Prostate gland (tissue), 2 donors: ENCODE measurements at regions not wholly inside any gene's neighbourhood (a gene's known extent, or its start where the extent isn't known, plus 50 kb on each side); places are given as distances from the start of the nearest gene placed in this dataset.

Experiments
- DNase-seq: peaks from one replicate; pipeline ENCODE4 v3.0.0-alpha.2; 2019; ENCODE audit warnings: low spot score
- H3K27ac ChIP-seq, 2 donors: fragments of 200-600 bp; sonication (generic); 2 replicates each; pipeline ENCODE4 v1.5.1; 2017 to 2019
- H3K27me3 ChIP-seq: fragments of 200-600 bp; sonication (generic); replicated peaks from 2 replicates; pipeline ENCODE4 v1.5.1; 2019; ENCODE audit not compliant: insufficient read depth
- H3K36me3 ChIP-seq, 2 donors: fragments of 200-600 bp; sonication (generic); 1 replicate in 1 of 2; 2 replicates in 1 of 2; pipeline versions ENCODE4 v1.5.1 to v1.8.1; 2017 to 2019
- H3K4me1 ChIP-seq: fragments of 200-600 bp; sonication (generic); replicated peaks from 2 replicates; pipeline ENCODE4 v1.5.1; 2019
- H3K4me3 ChIP-seq, 2 donors: fragments of 200-600 bp; sonication (generic); 2 replicates each; pipeline ENCODE4 v1.5.1; 2017 to 2019
- H3K9me3 ChIP-seq: fragments of 200-600 bp; sonication (generic); 2 replicates; pipeline ENCODE4 v1.5.1; 2017
- POLR2A ChIP-seq: fragments of 450-650 bp; IDR thresholded peaks from one replicate; pipeline ENCODE4 v1.6.1; 2016; ENCODE audit warnings: antibody characterized with exemption, mild to moderate bottlenecking
- POLR2AphosphoS5 ChIP-seq: sonication (generic); formaldehyde crosslinking; IDR thresholded peaks from one replicate; pipeline ENCODE4 v1.6.1; 2017; ENCODE audit warnings: antibody characterized with exemption
- WGBS: methylation state at CpG from one replicate; pipeline ENCODE4 v1.1.5; 2018; 5-methylcytosine and 5-hydroxymethylcytosine counted together
- intact Hi-C: fragments of 100-400 bp; cut with DNase I; formaldehyde crosslinking; loops from one replicate; pipeline ENCODE4 v1.14.2; 2022
- TF ChIP-seq, protein P1 (sequence below), 4 experiments: fragments of 200-600 bp in 2 of 4; fragments of 450-650 bp in 2 of 4; sonication (generic) in 2 of 4; IDR thresholded peaks; 1 replicate in 3 of 4; 2 replicates in 1 of 4; pipeline ENCODE4 v1.5.1; 2016 to 2019; ENCODE audit warnings: antibody characterized with exemption in 4 of 4, mild to moderate bottlenecking in 2 of 4, moderate library complexity in 2 of 4

DNA sequence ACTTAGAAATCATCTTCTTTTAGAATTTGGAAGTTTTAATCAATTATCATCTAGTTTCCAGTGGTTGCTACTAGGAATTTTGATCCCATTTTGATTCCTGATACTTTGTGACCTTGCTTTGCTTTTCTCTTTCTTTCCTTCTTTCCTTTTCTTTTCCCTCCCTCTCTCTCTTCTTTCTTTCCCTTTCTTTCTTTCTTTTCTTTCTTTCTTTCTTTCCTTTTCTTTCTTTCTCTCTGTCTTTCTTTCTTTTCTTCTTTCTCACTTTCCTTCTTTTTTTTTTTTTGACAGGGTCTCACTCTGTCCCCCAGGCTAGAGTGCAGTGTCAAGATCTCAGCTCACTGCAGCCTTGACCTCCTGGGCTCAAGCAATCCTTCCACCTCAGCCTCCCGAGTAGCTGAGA, 81.5 kb upstream of the OSBPL8 start:
- Histone ChIP-seq H3K4me3 (no peak overlapping the region), H3K27ac (no peak overlapping the region), H3K9me3 (no peaks in the 10 kb centered on the region), H3K27me3 (no peaks in the 10 kb centered on the region), H3K4me1 (no peaks in the 10 kb centered on the region), H3K36me3 (no peaks in the 10 kb centered on the region)
- DNase-seq: no peak
- no peak for TF ChIP-seq POLR2A
- TF ChIP-seq, protein P1, sequence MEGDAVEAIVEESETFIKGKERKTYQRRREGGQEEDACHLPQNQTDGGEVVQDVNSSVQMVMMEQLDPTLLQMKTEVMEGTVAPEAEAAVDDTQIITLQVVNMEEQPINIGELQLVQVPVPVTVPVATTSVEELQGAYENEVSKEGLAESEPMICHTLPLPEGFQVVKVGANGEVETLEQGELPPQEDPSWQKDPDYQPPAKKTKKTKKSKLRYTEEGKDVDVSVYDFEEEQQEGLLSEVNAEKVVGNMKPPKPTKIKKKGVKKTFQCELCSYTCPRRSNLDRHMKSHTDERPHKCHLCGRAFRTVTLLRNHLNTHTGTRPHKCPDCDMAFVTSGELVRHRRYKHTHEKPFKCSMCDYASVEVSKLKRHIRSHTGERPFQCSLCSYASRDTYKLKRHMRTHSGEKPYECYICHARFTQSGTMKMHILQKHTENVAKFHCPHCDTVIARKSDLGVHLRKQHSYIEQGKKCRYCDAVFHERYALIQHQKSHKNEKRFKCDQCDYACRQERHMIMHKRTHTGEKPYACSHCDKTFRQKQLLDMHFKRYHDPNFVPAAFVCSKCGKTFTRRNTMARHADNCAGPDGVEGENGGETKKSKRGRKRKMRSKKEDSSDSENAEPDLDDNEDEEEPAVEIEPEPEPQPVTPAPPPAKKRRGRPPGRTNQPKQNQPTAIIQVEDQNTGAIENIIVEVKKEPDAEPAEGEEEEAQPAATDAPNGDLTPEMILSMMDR (IDR thresholded peaks at IDR 0.05): no peak
- no peak for TF ChIP-seq POLR2AphosphoS5
- WGBS: 84% methylated on average over 1 of the region's 1 CpG
- intact Hi-C loops: no loop called here

DNA sequence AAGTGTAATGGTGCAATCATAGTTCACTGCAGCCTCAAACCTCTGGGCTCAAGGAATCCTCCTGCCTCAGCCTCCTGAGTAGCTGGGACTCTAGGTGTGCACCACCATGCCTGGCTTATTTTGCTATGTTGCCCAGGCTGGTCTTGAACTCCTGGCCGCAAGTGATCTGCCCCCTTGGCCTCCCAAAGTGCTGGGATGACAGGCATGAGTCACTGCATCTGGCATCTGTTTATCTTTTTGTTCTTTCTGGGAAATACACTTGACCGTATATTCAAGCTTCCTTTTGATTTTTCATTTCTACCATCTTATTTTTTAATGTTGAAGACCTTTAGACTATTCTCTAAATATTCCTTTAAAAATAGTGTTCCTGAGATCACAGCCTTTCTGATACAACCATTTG, 82.4 kb upstream of the OSBPL8 start:
- no peak for TF ChIP-seq POLR2AphosphoS5
- no peak for TF ChIP-seq POLR2A
- TF ChIP-seq, protein P1 (IDR thresholded peaks at IDR 0.05): no peak
- H3K27ac ChIP-seq: no peak overlapping the region
- WGBS: 89% methylated on average over 2 of the region's 2 CpGs
- no peak overlapping the region for H3K4me3 ChIP-seq
- H3K36me3 ChIP-seq: no peaks in the 10 kb centered on the region
- no peaks in the 10 kb centered on the region for H3K27me3 ChIP-seq
- no peaks in the 10 kb centered on the region for H3K4me1 ChIP-seq
- no peaks in the 10 kb centered on the region for H3K9me3 ChIP-seq
- intact Hi-C loops: no loop called here
- no peak for DNase-seq

DNA sequence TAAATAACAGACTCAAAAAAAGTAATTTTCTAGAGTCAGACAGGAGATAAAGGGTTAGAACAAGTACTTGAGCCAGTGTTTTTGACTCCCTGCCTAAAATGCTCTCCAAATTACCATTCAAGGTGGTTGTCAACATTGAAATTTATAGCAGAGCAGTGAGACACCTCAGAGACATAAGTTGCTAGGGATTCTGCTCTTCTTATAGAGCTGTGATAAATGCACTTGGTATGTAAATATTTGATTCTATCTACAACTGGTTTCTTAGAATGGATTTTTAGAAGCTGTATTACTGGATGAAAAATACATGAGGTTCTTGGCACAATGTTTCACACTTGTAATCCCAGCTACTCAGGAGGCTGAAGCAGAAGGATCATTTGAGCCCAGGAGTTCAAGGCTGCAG, 83.9 kb upstream of the OSBPL8 start:
- Histone ChIP-seq H3K27ac (no peak overlapping the region), H3K36me3 (no peaks in the 10 kb centered on the region), H3K27me3 (no peaks in the 10 kb centered on the region), H3K4me3 (no peak overlapping the region), H3K9me3 (no peaks in the 10 kb centered on the region), H3K4me1 (no peaks in the 10 kb centered on the region)
- intact Hi-C loops: no loop called here
- no peak for DNase-seq
- TF ChIP-seq, protein P1 (IDR thresholded peaks at IDR 0.05): no peak
- TF ChIP-seq POLR2A (no peak), POLR2AphosphoS5 (no peak)

DNA sequence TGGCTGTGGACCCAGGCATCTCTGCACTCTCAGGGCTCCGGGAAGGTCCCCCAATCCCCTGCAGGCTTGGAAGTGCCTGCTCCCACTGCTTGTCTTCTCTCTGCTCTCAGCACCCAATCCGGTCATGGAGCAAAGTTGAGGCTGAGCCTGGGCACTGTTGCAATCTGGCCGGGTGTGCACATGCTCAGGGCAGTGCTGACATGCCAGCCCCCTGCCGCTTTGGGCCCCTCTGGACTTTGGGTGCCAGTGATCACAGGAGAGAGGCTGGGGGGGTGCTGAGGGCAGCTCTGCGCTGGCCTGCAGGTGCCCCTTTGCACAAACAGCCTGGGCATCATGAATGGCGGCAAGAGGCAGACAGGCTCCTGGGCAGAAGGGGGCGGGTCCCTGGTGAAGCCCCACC, 85.4 kb upstream of the OSBPL8 start:
- Histone ChIP-seq H3K36me3 (no peaks in the 10 kb centered on the region), H3K9me3 (no peaks in the 10 kb centered on the region), H3K27me3 (no peaks in the 10 kb centered on the region), H3K27ac (no peak overlapping the region), H3K4me1 (no peaks in the 10 kb centered on the region), H3K4me3 (no peak overlapping the region)
- TF ChIP-seq POLR2A (no peak), POLR2AphosphoS5 (no peak)
- TF ChIP-seq, protein P1 (IDR thresholded peaks at IDR 0.05): no peak
- intact Hi-C loops: no loop called here
- no peak for DNase-seq
- 88% methylated on average over 6 of the region's 7 CpGs for WGBS

DNA sequence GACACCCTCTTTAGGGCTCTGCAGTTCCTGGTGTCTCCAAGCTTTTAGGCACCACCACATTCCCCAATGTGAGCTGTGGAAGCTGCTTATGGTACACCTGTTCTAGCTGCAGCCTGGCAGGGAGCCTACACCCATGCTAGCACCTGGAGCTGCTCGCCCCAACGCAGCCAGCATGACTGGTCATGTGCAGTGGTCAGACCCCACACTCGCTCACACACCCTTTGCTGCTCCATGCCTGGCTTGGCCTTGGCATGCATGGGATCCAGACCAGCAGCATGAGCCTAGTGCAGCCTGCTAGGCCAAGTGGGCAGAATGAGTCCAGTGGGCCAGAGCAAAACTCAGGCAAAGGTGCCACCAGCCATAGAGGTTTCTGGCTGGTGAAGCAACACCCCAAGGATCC, 86.4 kb upstream of the OSBPL8 start:
- TF ChIP-seq POLR2A: no peak
- TF ChIP-seq, protein P1 (IDR thresholded peaks at IDR 0.05): no peak
- TF ChIP-seq POLR2AphosphoS5: no peak
- DNase-seq: no peak
- H3K27ac ChIP-seq: no peak overlapping the region
- intact Hi-C loops: no loop called here
- H3K36me3 ChIP-seq: no peaks in the 10 kb centered on the region
- no peak overlapping the region for H3K4me3 ChIP-seq
- 96% methylated on average over 3 of the region's 3 CpGs for WGBS
- no peaks in the 10 kb centered on the region for H3K4me1 ChIP-seq
- H3K27me3 ChIP-seq: no peaks in the 10 kb centered on the region
- no peaks in the 10 kb centered on the region for H3K9me3 ChIP-seq
